SK-N-SH treated with all-trans-retinoic acid at 6 μM for 48 hours (cell line): ENCODE measurements at regions not wholly inside any gene's neighbourhood (a gene's known extent, or its start where the extent isn't known, plus 50 kb on each side); places are given as distances from the start of the nearest gene placed in this dataset.

Experiments
- ATAC-seq: fragments of 200-7000 bp; cut with Tn5 transposase; 3 replicates; pipeline ENCODE4 v1.9.1; 2020; ENCODE audit warnings: mild to moderate bottlenecking, moderate library complexity
- ARNTL ChIP-seq: fragments of 450-650 bp; formaldehyde crosslinking; IDR thresholded peaks from 2 replicates; pipeline ENCODE4 v1.5.0; 2020; ENCODE audit warnings: low read depth, mild to moderate bottlenecking, moderate library complexity, borderline replicate concordance
- BACH2 ChIP-seq: fragments of 250-450 bp; sonication (Bioruptor Pico); IDR thresholded peaks from 2 replicates; pipeline ENCODE4 v1.9.0; 2021; ENCODE audit warnings: mild to moderate bottlenecking, borderline replicate concordance
- CREB5 ChIP-seq: fragments of 250-450 bp; sonication (Bioruptor Pico); IDR thresholded peaks from 2 replicates; pipeline ENCODE4 v1.5.1; 2020; ENCODE audit warnings: low read depth, mild to moderate bottlenecking, moderate library complexity
- CSDC2 ChIP-seq: fragments of 250-450 bp; sonication (Bioruptor Pico); IDR thresholded peaks from 2 replicates; pipeline ENCODE4 v1.5.0; 2020; ENCODE audit warnings: mild to moderate bottlenecking, moderate library complexity
- CSRNP3 ChIP-seq: fragments of 250-450 bp; sonication (Bioruptor Pico); IDR thresholded peaks from 2 replicates; pipeline ENCODE4 v1.5.1; 2021; ENCODE audit warnings: mild to moderate bottlenecking, moderate library complexity
- ESRRG ChIP-seq: fragments of 250-450 bp; sonication (Bioruptor Pico); IDR thresholded peaks from 2 replicates; pipeline ENCODE4 v1.6.1; 2021; ENCODE audit warnings: mild to moderate bottlenecking
- GLIS3 ChIP-seq: fragments of 250-450 bp; sonication (Bioruptor Pico); IDR thresholded peaks from 2 replicates; pipeline ENCODE4 v1.5.0; 2020; ENCODE audit warnings: mild to moderate bottlenecking, moderate library complexity
- ISL1 ChIP-seq: fragments of 250-450 bp; sonication (Bioruptor Pico); IDR thresholded peaks from 2 replicates; pipeline ENCODE4 v2.1.2; 2022; ENCODE audit warnings: mild to moderate bottlenecking, moderate library complexity
- OSR1 ChIP-seq: fragments of 250-450 bp; sonication (Bioruptor Pico); IDR thresholded peaks from 2 replicates; pipeline ENCODE4 v1.8.0; 2022; ENCODE audit warnings: moderate library complexity, mild to moderate bottlenecking, inconsistent platforms
- PATZ1 ChIP-seq: fragments of 250-450 bp; sonication (Bioruptor Pico); IDR thresholded peaks from 2 replicates; pipeline ENCODE4 v1.8.0; 2020; ENCODE audit warnings: mild to moderate bottlenecking, moderate library complexity, borderline replicate concordance
- POU6F1 ChIP-seq: fragments of 250-450 bp; sonication (Bioruptor Pico); IDR thresholded peaks from 2 replicates; pipeline ENCODE4 v1.8.0; 2021; ENCODE audit warnings: low read depth, mild to moderate bottlenecking, moderate library complexity, borderline replicate concordance
- PPARA ChIP-seq: fragments of 250-450 bp; sonication (Bioruptor Pico); IDR thresholded peaks from 2 replicates; pipeline ENCODE4 v1.5.0; 2020; ENCODE audit warnings: mild to moderate bottlenecking, borderline replicate concordance
- RARB ChIP-seq: fragments of 250-450 bp; sonication (Bioruptor Pico); IDR thresholded peaks from 2 replicates; pipeline ENCODE4 v1.8.0; 2021; ENCODE audit warnings: mild to moderate bottlenecking, moderate library complexity
- SNAI2 ChIP-seq: fragments of 250-450 bp; sonication (Bioruptor Pico); IDR thresholded peaks from 2 replicates; pipeline ENCODE4 v1.5.0; 2020; ENCODE audit warnings: mild to moderate bottlenecking, moderate library complexity
- TCF4 ChIP-seq: fragments of 250-450 bp; sonication (Bioruptor Pico); IDR thresholded peaks from 2 replicates; pipeline ENCODE4 v1.8.0; 2021; ENCODE audit warnings: mild to moderate bottlenecking, moderate library complexity, borderline replicate concordance
- TOX ChIP-seq: fragments of 250-450 bp; sonication (Bioruptor Pico); IDR thresholded peaks from 2 replicates; pipeline ENCODE4 v1.8.0; 2021; ENCODE audit warnings: mild to moderate bottlenecking, moderate library complexity, borderline replicate concordance
- TSHZ2 ChIP-seq: fragments of 250-450 bp; sonication (Bioruptor Pico); IDR thresholded peaks from 2 replicates; pipeline ENCODE4 v1.5.0; 2020; ENCODE audit warnings: mild to moderate bottlenecking, moderate library complexity
- ZC3H10 ChIP-seq: fragments of 250-450 bp; sonication (Bioruptor Pico); IDR thresholded peaks from 2 replicates; pipeline ENCODE4 v1.5.1; 2021; ENCODE audit warnings: mild to moderate bottlenecking, moderate library complexity
- ZFP3 ChIP-seq: fragments of 250-450 bp; sonication (Bioruptor Pico); IDR thresholded peaks from 2 replicates; pipeline ENCODE4 v1.5.0; 2020; ENCODE audit warnings: mild to moderate bottlenecking, moderate library complexity
- ZFP30 ChIP-seq: fragments of 450-650 bp; formaldehyde crosslinking; IDR thresholded peaks from 2 replicates; pipeline ENCODE4 v1.5.0; 2022; ENCODE audit warnings: mild to moderate bottlenecking, moderate library complexity
- ZNF565 ChIP-seq: fragments of 450-650 bp; formaldehyde crosslinking; conservative IDR thresholded peaks from 2 replicates; pipeline ENCODE4 v1.5.0; 2020; ENCODE audit warnings: low read depth, mild to moderate bottlenecking, moderate library complexity
- ZNF70 ChIP-seq: fragments of 450-650 bp; formaldehyde crosslinking; IDR thresholded peaks from 2 replicates; pipeline ENCODE4 v1.5.0; 2020; ENCODE audit warnings: mild to moderate bottlenecking, moderate library complexity
- ZNF8 ChIP-seq: fragments of 450-650 bp; formaldehyde crosslinking; IDR thresholded peaks from 2 replicates; pipeline ENCODE4 v1.5.0; 2020; ENCODE audit warnings: mild to moderate bottlenecking, moderate library complexity

- ATAC-seq: peak; percentile 30
- no peak for TF ChIP-seq ZFP30 (CRISPR knock-in tag)
- no peak for TF ChIP-seq PATZ1 (CRISPR knock-in tag)
- no peak for TF ChIP-seq BACH2
- TF ChIP-seq OSR1: no peak
- TF ChIP-seq CSDC2 (CRISPR knock-in tag): no peak
- no peak for TF ChIP-seq ISL1
- no peak for TF ChIP-seq GLIS3 (CRISPR knock-in tag)
Measured at GRCh38 chr20:53845980-53846379, 224.4 kb downstream of the BCAS1 start.

- no peak for TF ChIP-seq ZNF8 (CRISPR knock-in tag)
- TF ChIP-seq ARNTL: no peak
- TF ChIP-seq POU6F1 (CRISPR knock-in tag): no peak
- no peak for TF ChIP-seq ZNF565
- no peak for TF ChIP-seq PPARA (CRISPR knock-in tag)
- TF ChIP-seq ESRRG: no peak
- TF ChIP-seq CSRNP3 (CRISPR knock-in tag): no peak
- TF ChIP-seq ISL1: no peak
- TF ChIP-seq OSR1: no peak
- TF ChIP-seq SNAI2 (CRISPR knock-in tag): no peak
- no peak for TF ChIP-seq BACH2
- no peak for TF ChIP-seq CREB5 (CRISPR knock-in tag)
- no peak for TF ChIP-seq ZNF70 (CRISPR knock-in tag)
- TF ChIP-seq ZC3H10 (CRISPR knock-in tag): no peak
- TF ChIP-seq RARB: no peak
- TF ChIP-seq TCF4 (CRISPR knock-in tag): no peak
- no peak for TF ChIP-seq ZFP3 (CRISPR knock-in tag)
- TF ChIP-seq GLIS3 (CRISPR knock-in tag): no peak
- ATAC-seq: no peak
Measured at GRCh38 chr20:53844259-53844658, 226.1 kb downstream of the BCAS1 start.

GRCh38 chr20:53843645-53844044, 226.7 kb downstream of the BCAS1 start:
- TF ChIP-seq GLIS3 (CRISPR knock-in tag) (no peak), PPARA (CRISPR knock-in tag) (no peak)
- no peak for ATAC-seq

GRCh38 chr20:53842301-53843099, 227.9 kb downstream of the BCAS1 start:
- ATAC-seq: no peak
- TF ChIP-seq ZNF70 (CRISPR knock-in tag) (no peak), GLIS3 (CRISPR knock-in tag) (no peak), SNAI2 (CRISPR knock-in tag) (no peak), ZFP30 (CRISPR knock-in tag) (no peak), CSDC2 (CRISPR knock-in tag) (no peak), ZC3H10 (CRISPR knock-in tag) (no peak), POU6F1 (CRISPR knock-in tag) (no peak), TCF4 (CRISPR knock-in tag) (no peak), TOX (no peak), TSHZ2 (no peak)
